WERI-Rb-1 (cell line): ENCODE measurements at regions not wholly inside any gene's neighbourhood (a gene's known extent, or its start where the extent isn't known, plus 50 kb on each side); places are given as distances from the start of the nearest gene placed in this dataset.

Experiments used
- DNase-seq: peaks from one replicate; pipeline ENCODE4 v3.0.0-alpha.2; 2020
- H3K27ac ChIP-seq: fragments of 250-450 bp; sonication (Bioruptor Pico); 2 replicates; pipeline ENCODE4 v1.5.1; 2020; ENCODE audit warnings: mild to moderate bottlenecking, moderate library complexity
- H3K27me3 ChIP-seq: fragments of 250-450 bp; sonication (Bioruptor Pico); 2 replicates; pipeline ENCODE4 v1.5.1; 2021; ENCODE audit warnings: mild to moderate bottlenecking, low read depth, moderate library complexity; ENCODE audit not compliant: insufficient read depth, severe bottlenecking
- H3K36me3 ChIP-seq: fragments of 250-450 bp; sonication (Bioruptor Pico); 2 replicates; pipeline ENCODE4 v1.5.1; 2020; ENCODE audit warnings: mild to moderate bottlenecking, moderate library complexity
- H3K4me3 ChIP-seq: 2 replicates; pipeline ENCODE4 v1.5.1; 2011; ENCODE audit warnings: low read depth, mild to moderate bottlenecking, control low read depth, low read length
- H3K9me3 ChIP-seq: fragments of 250-450 bp; sonication (Bioruptor Pico); 2 replicates; pipeline ENCODE4 v1.5.1; 2021; ENCODE audit warnings: mild to moderate bottlenecking, moderate library complexity; ENCODE audit not compliant: severe bottlenecking
- CTCF ChIP-seq: IDR thresholded peaks from 2 replicates; pipeline ENCODE4 v1.5.1; 2011; ENCODE audit warnings: low read depth, mild to moderate bottlenecking, control low read depth, inconsistent platforms, low read length

- Histone ChIP-seq H3K27me3 (no peaks in the 10 kb centered on the region), H3K9me3 (no peaks in the 10 kb centered on the region), H3K36me3 (no peaks in the 10 kb centered on the region), H3K27ac (no peak overlapping the region), H3K4me3 (no peak overlapping the region)
- no peak for TF ChIP-seq CTCF
- DNase-seq = no peak
Observed at GRCh38 chr11:80687941-80688340, 1247.1 kb upstream of the TENM4 start.

DNA sequence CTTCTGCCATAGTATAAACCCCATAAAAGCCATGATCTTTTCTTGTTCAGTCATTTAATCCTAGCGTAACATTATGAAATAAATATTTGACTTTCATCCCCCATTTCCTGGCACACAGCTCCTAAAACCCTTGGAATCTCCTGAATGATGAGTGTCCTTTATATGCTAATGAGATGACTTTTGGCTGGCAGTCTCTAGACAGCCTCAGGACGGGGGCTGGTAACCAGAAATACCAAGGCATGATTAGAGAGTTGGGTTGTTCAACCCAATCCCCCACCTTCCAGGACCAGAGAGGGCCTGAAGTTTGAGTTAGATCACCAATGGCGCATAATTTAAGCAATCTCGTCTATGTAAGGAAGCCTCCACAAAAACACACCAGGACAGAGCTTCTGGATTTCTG is 1246.1 kb upstream of the TENM4 start:
- Histone ChIP-seq H3K4me3 (no peak overlapping the region), H3K27me3 (no peaks in the 10 kb centered on the region), H3K27ac (no peak overlapping the region), H3K9me3 (no peaks in the 10 kb centered on the region), H3K36me3 (no peaks in the 10 kb centered on the region)
- DNase-seq = no peak
- no peak for TF ChIP-seq CTCF

DNA sequence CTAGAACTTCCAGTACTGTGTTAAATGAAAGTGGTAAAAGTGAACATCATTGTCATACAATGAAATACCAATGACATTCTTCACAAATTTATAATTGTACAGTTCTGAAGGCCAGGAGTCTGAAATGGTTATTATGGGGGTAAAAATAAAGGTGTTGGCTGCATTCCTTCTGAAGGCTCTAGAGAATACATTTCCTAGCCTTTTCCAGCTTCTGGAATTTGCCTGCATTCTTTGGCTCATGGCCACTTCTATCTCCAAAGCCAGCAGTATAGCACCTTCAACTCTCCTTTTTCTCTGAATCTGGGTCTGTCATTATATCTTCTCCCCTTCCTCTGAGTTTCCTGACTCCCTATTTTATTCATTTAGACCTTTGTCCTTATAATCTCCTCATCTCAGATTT is 1232.7 kb upstream of the TENM4 start:
- Histone ChIP-seq H3K27ac (no peak overlapping the region), H3K27me3 (no peaks in the 10 kb centered on the region)

GRCh38 chr11:80669620-80670019 is 1228.8 kb upstream of the TENM4 start:
- no peaks in the 10 kb centered on the region for H3K27me3 ChIP-seq
- no peak overlapping the region for H3K4me3 ChIP-seq
- no peak for DNase-seq
- no peaks in the 10 kb centered on the region for H3K36me3 ChIP-seq
- H3K9me3 ChIP-seq = no peaks in the 10 kb centered on the region
- TF ChIP-seq CTCF = no peak
- no peak overlapping the region for H3K27ac ChIP-seq

More for the DNA sequence above, 1232.7 kb upstream of the TENM4 start:
- Histone ChIP-seq H3K36me3 (no peaks in the 10 kb centered on the region), H3K9me3 (no peaks in the 10 kb centered on the region), H3K4me3 (no peak overlapping the region)
- no peak for DNase-seq
- no peak for TF ChIP-seq CTCF

DNA sequence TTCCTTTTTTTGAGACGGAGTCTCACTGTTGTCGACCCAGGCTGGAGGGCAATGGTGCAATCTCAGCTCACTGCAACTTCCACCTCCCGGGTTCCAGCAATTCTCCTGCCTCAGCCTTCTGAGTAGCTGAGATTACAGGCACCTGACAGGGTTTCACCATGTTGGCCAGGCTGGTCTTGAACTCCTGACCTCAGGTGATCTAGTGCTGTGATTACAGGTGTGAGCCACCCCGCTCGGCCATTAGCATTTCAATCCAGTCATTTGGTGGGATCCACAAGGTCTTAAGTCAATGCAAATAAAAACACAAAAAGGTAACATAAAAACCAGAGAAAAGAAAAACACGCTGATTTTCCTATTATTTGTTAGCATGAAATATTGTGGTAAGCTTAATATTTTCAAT is 1227.2 kb upstream of the TENM4 start:
- TF ChIP-seq CTCF = no peak
- no peaks in the 10 kb centered on the region for H3K36me3 ChIP-seq
- no peak overlapping the region for H3K4me3 ChIP-seq
- no peak overlapping the region for H3K27ac ChIP-seq
- no peaks in the 10 kb centered on the region for H3K27me3 ChIP-seq
- DNase-seq = no peak
- H3K9me3 ChIP-seq = no peaks in the 10 kb centered on the region

DNA sequence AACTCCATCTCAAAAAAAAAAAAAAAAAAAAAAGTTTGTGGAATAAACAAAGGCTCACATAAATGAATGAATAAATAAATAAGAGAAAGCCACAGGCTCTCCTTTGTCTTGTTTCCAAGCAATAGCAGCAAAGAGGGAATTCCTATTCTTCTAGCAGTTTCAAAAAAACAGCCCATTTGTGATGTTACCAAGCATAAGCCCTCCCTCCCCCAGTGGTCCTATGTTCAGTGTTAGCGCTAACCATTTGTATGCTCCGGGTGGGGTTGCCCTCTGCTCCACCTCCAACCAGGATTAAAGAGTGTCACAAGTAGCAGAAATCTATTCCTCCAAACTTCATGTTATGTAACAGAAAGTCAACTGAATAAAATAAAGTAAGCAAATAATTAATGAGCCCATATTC is 1215.0 kb upstream of the TENM4 start:
- Histone ChIP-seq H3K36me3 (no peaks in the 10 kb centered on the region), H3K9me3 (no peaks in the 10 kb centered on the region), H3K4me3 (no peak overlapping the region), H3K27ac (no peak overlapping the region), H3K27me3 (no peaks in the 10 kb centered on the region)
- DNase-seq = no peak
- TF ChIP-seq CTCF = no peak
